SU-DHL-6 (cell line): ENCODE measurements at regions not wholly inside any gene's neighbourhood (a gene's known extent, or its start where the extent isn't known, plus 50 kb on each side); places are given as distances from the start of the nearest gene placed in this dataset.

Experiments
- H2AFZ ChIP-seq: fragments of 200-600 bp; sonication (generic); 2 replicates; pipeline ENCODE4 v1.6.1; 2014; ENCODE audit warnings: low read depth, mild to moderate bottlenecking, moderate library complexity, mixed read lengths, antibody characterized with exemption, low read length; ENCODE audit not compliant: severe bottlenecking
- H3F3A ChIP-seq: fragments of 200-600 bp; shearing (Covaris generic); 2 replicates; pipeline ENCODE4 v1.6.0; 2016; ENCODE audit warnings: antibody characterized with exemption, mild to moderate bottlenecking; ENCODE audit not compliant: insufficient read depth
- H3K27ac ChIP-seq: fragments of 200-600 bp; sonication (generic); 2 replicates; pipeline ENCODE4 v1.5.1; 2016; ENCODE audit warnings: low read depth, mild to moderate bottlenecking, low read length, moderate library complexity, mixed read lengths
- H3K27me3 ChIP-seq: fragments of 200-600 bp; sonication (generic), shearing (Covaris generic); 2 replicates; pipeline ENCODE4 v1.6.0; 2014; ENCODE audit warnings: mild to moderate bottlenecking, low read length
- H3K36me3 ChIP-seq: fragments of 200-600 bp; sonication (generic); 2 replicates; pipeline ENCODE4 v1.6.1; 2014; ENCODE audit warnings: mild to moderate bottlenecking, low read length, mixed read lengths
- H3K4me2 ChIP-seq: fragments of 300-600, 200-600 bp; shearing (Covaris generic), sonication (generic); 2 replicates; pipeline ENCODE4 v1.6.0; 2014; ENCODE audit warnings: low read length, low read depth, mild to moderate bottlenecking; ENCODE audit not compliant: poor library complexity, severe bottlenecking
- H3K4me3 ChIP-seq: fragments of 200-600 bp; sonication (generic); 2 replicates; pipeline ENCODE4 v1.5.1; 2014; ENCODE audit warnings: antibody characterized with exemption, low read length, mild to moderate bottlenecking, mixed read lengths; ENCODE audit not compliant: insufficient read depth, poor library complexity, severe bottlenecking
- H3K79me2 ChIP-seq: fragments of 200-600 bp; sonication (generic); 2 replicates; pipeline ENCODE4 v1.6.1; 2014; ENCODE audit warnings: mild to moderate bottlenecking, low read length, moderate library complexity; ENCODE audit not compliant: insufficient read depth
- H3K9ac ChIP-seq: fragments of 200-600 bp; sonication (generic); 2 replicates; pipeline ENCODE4 v1.7.0; 2014; ENCODE audit warnings: mild to moderate bottlenecking, low read length
- H3K9me2 ChIP-seq: fragments of 200-600 bp; sonication (generic); replicated peaks from 2 replicates; pipeline ENCODE4 v1.6.1; 2014; ENCODE audit warnings: low read length; ENCODE audit not compliant: insufficient read depth
- H3K9me3 ChIP-seq: fragments of 200-600 bp; sonication (generic); 2 replicates; pipeline ENCODE4 v1.6.1; 2014; ENCODE audit warnings: low read length, mixed read lengths; ENCODE audit not compliant: insufficient read depth
- H4K20me1 ChIP-seq: fragments of 200-600 bp; sonication (generic); 2 replicates; pipeline ENCODE4 v1.6.1; 2014; ENCODE audit warnings: low read depth, mild to moderate bottlenecking, antibody characterized with exemption, low read length, moderate library complexity, mixed read lengths
- EZH2phosphoT487 ChIP-seq: fragments of 200-600 bp; sonication (generic), shearing (Covaris generic); conservative IDR thresholded peaks from 2 replicates; pipeline ENCODE4 v1.6.1; 2018; ENCODE audit warnings: mild to moderate bottlenecking, antibody characterized with exemption, low read length, moderate library complexity, mixed read lengths
- TF ChIP-seq, protein P1 (sequence below): fragments of 200-600 bp; sonication (generic); IDR thresholded peaks from one replicate; pipeline ENCODE4 v1.5.1; 2017; ENCODE audit warnings: antibody characterized with exemption, mild to moderate bottlenecking, low read length, moderate library complexity; ENCODE audit not compliant: insufficient read depth, poor library complexity, severe bottlenecking

DNA sequence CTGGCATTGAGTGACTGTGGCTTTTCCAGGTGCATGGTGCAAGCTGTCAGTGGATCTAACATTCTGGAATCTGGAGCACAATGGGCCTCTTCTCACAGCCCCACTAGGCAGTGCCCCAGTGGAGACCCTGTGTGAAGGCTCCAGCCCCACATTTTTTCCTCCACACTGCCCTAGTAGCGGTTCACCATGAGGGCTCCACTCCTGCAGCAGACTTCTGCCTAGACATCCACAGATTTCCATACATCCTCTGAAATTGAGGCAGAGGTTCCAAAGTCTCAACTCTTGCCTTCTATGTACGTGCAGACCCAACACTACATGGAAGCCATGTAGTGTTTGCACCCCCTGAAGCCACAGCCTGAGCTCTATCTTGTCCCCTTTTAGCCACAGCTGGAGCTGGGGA lies 118.0 kb upstream of the BMP5 start:
- Histone ChIP-seq H3K27ac (no peak overlapping the region), H3K4me3 (no peak overlapping the region), H3K36me3 (no peaks in the 10 kb centered on the region), H2AFZ (no peak overlapping the region), H4K20me1 (no peaks in the 10 kb centered on the region), H3K9ac (no peak overlapping the region), H3K79me2 (no peaks in the 10 kb centered on the region), H3F3A (no peaks in the 10 kb centered on the region), H3K4me2 (no peak overlapping the region), H3K27me3 (no peaks in the 10 kb centered on the region), H3K9me3 (peaks cover 6% of the 10 kb centered on the region; the same call in 1 of the 2 replicates), H3K9me2 (no peaks in the 10 kb centered on the region)
- TF ChIP-seq, protein P1, sequence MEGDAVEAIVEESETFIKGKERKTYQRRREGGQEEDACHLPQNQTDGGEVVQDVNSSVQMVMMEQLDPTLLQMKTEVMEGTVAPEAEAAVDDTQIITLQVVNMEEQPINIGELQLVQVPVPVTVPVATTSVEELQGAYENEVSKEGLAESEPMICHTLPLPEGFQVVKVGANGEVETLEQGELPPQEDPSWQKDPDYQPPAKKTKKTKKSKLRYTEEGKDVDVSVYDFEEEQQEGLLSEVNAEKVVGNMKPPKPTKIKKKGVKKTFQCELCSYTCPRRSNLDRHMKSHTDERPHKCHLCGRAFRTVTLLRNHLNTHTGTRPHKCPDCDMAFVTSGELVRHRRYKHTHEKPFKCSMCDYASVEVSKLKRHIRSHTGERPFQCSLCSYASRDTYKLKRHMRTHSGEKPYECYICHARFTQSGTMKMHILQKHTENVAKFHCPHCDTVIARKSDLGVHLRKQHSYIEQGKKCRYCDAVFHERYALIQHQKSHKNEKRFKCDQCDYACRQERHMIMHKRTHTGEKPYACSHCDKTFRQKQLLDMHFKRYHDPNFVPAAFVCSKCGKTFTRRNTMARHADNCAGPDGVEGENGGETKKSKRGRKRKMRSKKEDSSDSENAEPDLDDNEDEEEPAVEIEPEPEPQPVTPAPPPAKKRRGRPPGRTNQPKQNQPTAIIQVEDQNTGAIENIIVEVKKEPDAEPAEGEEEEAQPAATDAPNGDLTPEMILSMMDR: no peak
- TF ChIP-seq EZH2phosphoT487: no peak

DNA sequence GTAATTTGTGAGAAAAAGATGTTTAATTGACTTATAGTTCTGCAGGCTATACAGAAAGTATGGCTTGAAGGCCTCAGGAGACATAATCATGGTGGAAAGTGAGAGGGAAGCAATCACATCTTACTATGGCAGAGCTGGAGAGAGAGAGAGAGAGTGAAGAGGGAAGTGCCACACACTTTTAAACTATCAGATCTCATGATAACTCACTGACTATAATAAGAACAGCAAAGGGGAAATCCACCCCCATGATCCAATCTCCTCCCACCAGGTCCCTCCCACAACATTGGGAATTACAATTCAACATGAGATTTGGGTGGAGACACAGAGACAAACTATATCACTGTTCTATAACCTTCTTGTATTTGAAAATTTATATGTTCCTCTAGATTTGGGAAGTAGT lies 117.2 kb upstream of the BMP5 start:
- H3K27ac ChIP-seq: no peak overlapping the region
- no peaks in the 10 kb centered on the region for H4K20me1 ChIP-seq
- no peak overlapping the region for H3K4me3 ChIP-seq
- peaks cover 6% of the 10 kb centered on the region; the same call in 1 of the 2 replicates for H3K9me3 ChIP-seq
- no peaks in the 10 kb centered on the region for H3K9me2 ChIP-seq
- H3K27me3 ChIP-seq: no peaks in the 10 kb centered on the region
- no peaks in the 10 kb centered on the region for H3F3A ChIP-seq
- H3K4me2 ChIP-seq: no peak overlapping the region
- H3K9ac ChIP-seq: no peak overlapping the region
- no peaks in the 10 kb centered on the region for H3K79me2 ChIP-seq
- no peak for TF ChIP-seq EZH2phosphoT487
- TF ChIP-seq, protein P1: no peak
- H3K36me3 ChIP-seq: no peaks in the 10 kb centered on the region
- no peak overlapping the region for H2AFZ ChIP-seq

DNA sequence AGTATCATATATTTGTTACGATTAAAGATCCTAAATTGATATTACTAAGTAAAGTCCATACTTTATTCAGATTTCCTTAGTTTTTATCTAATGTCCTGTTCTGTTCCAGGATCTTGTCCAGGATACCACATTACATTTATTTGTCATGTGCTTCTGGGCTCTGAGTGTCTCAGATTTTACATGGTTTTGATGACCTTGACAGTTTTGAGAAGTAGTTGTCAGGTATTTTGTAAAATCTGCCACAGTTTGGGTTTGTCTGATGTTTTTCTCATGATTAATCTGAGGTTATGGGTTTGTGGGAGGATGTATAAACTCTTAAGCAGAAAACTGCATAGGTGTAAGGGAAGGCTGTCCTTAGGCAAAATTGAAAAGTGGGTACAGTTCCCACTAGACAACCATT lies 109.9 kb upstream of the BMP5 start:
- Histone ChIP-seq H3K4me2 (no peak overlapping the region), H3F3A (no peaks in the 10 kb centered on the region), H3K9me3 (no peaks in the 10 kb centered on the region), H3K36me3 (no peaks in the 10 kb centered on the region), H3K79me2 (no peaks in the 10 kb centered on the region), H3K9ac (no peak overlapping the region), H4K20me1 (no peaks in the 10 kb centered on the region; the same call in 1 of the 2 replicates), H3K27me3 (no peaks in the 10 kb centered on the region), H3K9me2 (no peaks in the 10 kb centered on the region), H3K4me3 (no peak overlapping the region), H2AFZ (no peak overlapping the region), H3K27ac (no peak overlapping the region)
- TF ChIP-seq, protein P1: no peak
- no peak for TF ChIP-seq EZH2phosphoT487
